ENCODE measurements at regions not wholly inside any gene's neighbourhood (a gene's known extent, or its start where the extent isn't known, plus 50 kb on each side); places are given as distances from the start of the nearest gene placed in this dataset.

DNA sequence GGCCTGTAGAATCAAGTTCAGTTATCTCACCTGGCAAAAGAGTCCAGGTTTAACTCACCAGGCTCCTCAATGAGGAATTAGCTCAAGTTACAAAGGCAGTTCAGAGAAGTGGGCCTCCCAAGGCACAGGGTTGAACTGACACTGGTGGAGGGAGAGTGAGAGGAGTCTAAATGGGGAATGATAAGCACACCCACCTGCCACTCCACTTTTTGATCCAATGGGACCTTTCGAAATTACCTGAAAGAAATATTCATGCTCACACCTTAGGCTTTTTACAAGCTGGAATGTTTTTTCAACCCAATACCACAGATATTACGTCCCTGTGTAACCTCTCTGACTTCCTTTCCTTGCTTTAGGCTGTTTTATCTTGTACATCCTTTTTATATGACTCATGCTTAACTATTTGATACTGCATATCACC lies 642.7 kb upstream of the TENM4 start:
- intact Hi-C loops (cut with micrococcal nuclease) (no loop called here), dilution Hi-C loops (cut with MboI; ENCODE audit: extremely low pct_ligation_motif_present, low sequenced_read_pairs) (no loop called here)
- Histone ChIP-seq H3K4me3 (replicated peaks in 1 of 3; ENCODE audit: insufficient read depth in 1 of 3, low read depth in 1 of 3, low read length in 3 of 3) (no peak overlapping the region), H4K20me1 (replicated peaks; ENCODE audit: control insufficient read depth, extremely low read depth, insufficient read depth, low read length) (no peaks in the 10 kb centered on the region), H3K36me3 (ENCODE audit: control insufficient read depth in 2 of 2, extremely low read depth in 1 of 2, insufficient read depth in 2 of 2, low read length in 2 of 2) (no peaks in the 10 kb centered on the region), H3K9ac (replicated peaks; ENCODE audit: extremely low read depth, insufficient read depth, low read length) (no peak overlapping the region), H3K9me3 (replicated peaks; ENCODE audit: control insufficient read depth, insufficient read depth, low read length) (no peaks in the 10 kb centered on the region), H3K4me1 (ENCODE audit: control insufficient read depth, extremely low read depth, insufficient read depth, low read length) (no peaks in the 10 kb centered on the region), H3K9me1 (replicated peaks; ENCODE audit: control insufficient read depth, extremely low read depth, insufficient read depth, low read length) (no peaks in the 10 kb centered on the region), H3K27me3 (ENCODE audit: control insufficient read depth in 2 of 2, insufficient read depth in 2 of 2, low read length in 2 of 2) (no peaks in the 10 kb centered on the region), H3K27ac (ENCODE audit: insufficient read depth, low read depth, low read length) (no peak overlapping the region), H3K79me2 (ENCODE audit: control insufficient read depth, insufficient read depth, low read length) (no peaks in the 10 kb centered on the region), H3K4me2 (ENCODE audit: insufficient read depth, low read length) (no peak overlapping the region), H2AFZ (ENCODE audit: low read depth, low read length) (no peak overlapping the region)
- ChIA-PET POLR2A (no interaction called here), CTCF (no interaction called here)
- TF ChIP-seq MYC (IDR thresholded peaks at IDR 0.05; ENCODE audit: low read depth, low read length) (no peak), JUN (IDR thresholded peaks at IDR 0.05; ENCODE audit: borderline replicate concordance, insufficient read depth, insufficient read length, low read depth) (no peak), POLR2AphosphoS5 (IDR thresholded peaks at IDR 0.05; ENCODE audit: insufficient read depth, low read depth, low read length) (no peak), EZH2 (IDR thresholded peaks at IDR 0.05; ENCODE audit: borderline replicate concordance, low read depth, low read length, severe bottlenecking) (no peak), POLR2A (IDR thresholded peaks at IDR 0.05; ENCODE audit: low read depth, low read length) (no peak), GATA2 (IDR thresholded peaks at IDR 0.05; ENCODE audit: insufficient read depth, insufficient read length, low read depth, low read length) (no peak), FOS (IDR thresholded peaks at IDR 0.05; ENCODE audit: borderline replicate concordance, insufficient read depth, low read length) (no peak)
- TF ChIP-seq, protein P1, sequence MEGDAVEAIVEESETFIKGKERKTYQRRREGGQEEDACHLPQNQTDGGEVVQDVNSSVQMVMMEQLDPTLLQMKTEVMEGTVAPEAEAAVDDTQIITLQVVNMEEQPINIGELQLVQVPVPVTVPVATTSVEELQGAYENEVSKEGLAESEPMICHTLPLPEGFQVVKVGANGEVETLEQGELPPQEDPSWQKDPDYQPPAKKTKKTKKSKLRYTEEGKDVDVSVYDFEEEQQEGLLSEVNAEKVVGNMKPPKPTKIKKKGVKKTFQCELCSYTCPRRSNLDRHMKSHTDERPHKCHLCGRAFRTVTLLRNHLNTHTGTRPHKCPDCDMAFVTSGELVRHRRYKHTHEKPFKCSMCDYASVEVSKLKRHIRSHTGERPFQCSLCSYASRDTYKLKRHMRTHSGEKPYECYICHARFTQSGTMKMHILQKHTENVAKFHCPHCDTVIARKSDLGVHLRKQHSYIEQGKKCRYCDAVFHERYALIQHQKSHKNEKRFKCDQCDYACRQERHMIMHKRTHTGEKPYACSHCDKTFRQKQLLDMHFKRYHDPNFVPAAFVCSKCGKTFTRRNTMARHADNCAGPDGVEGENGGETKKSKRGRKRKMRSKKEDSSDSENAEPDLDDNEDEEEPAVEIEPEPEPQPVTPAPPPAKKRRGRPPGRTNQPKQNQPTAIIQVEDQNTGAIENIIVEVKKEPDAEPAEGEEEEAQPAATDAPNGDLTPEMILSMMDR (IDR thresholded peaks at IDR 0.05; ENCODE audit: extremely low read depth in 1 of 2, insufficient read depth in 1 of 2, low read depth in 1 of 2, low read length in 2 of 2) = no peak
- TF ChIP-seq, protein P2, sequence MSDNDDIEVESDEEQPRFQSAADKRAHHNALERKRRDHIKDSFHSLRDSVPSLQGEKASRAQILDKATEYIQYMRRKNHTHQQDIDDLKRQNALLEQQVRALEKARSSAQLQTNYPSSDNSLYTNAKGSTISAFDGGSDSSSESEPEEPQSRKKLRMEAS (IDR thresholded peaks at IDR 0.05; ENCODE audit: insufficient read depth, insufficient read length) = no peak
- DNase-seq (ENCODE audit: low read depth, low spot score) = no peak
- no TSS peak for BruUV-seq (replicated peaks)
- no peak for FAIRE-seq
